Sigmoid colon (tissue), 3 donors: ENCODE measurements at regions not wholly inside any gene's neighbourhood (a gene's known extent, or its start where the extent isn't known, plus 50 kb on each side); places are given as distances from the start of the nearest gene placed in this dataset.

Experiments used
- POLR2A ChIP-seq, 2 donors: fragments of 450-650 bp; IDR thresholded peaks; one replicate each; pipeline ENCODE4 v1.6.1; 2016; ENCODE audit warnings: antibody characterized with exemption in 2 of 2, mild to moderate bottlenecking in 2 of 2, moderate library complexity in 2 of 2
- TF ChIP-seq, protein P1 (sequence below), 4 experiments: fragments of 450-650 bp in 3 of 4; fragments of 200-600 bp in 1 of 4; IDR thresholded peaks; one replicate each; pipeline ENCODE4 v1.5.1; 2016 to 2019; ENCODE audit warnings: antibody characterized with exemption in 4 of 4, mild to moderate bottlenecking in 3 of 4, moderate library complexity in 2 of 4

DNA sequence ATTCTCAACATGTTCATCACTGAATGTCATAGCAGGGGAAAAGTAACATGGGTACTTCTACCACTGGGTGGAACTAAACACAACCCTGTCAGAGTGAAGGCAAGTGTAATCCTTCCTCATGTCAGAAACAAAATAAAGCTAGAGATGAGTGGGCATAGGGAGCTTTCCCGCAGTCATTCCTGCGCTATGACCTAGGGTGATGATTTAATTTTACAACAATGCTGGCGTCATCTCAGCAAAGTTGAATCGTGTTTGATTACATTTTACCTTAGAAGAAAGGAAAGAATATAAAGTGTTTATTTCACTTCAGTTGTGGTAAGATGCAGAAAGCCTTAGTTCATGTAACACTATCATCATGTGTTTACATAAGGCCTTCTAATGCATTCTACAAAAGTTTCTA, 355.6 kb downstream of the METTL15 start:
- no peak for TF ChIP-seq POLR2A (IDR thresholded peaks at IDR 0.05)
- TF ChIP-seq, protein P1, sequence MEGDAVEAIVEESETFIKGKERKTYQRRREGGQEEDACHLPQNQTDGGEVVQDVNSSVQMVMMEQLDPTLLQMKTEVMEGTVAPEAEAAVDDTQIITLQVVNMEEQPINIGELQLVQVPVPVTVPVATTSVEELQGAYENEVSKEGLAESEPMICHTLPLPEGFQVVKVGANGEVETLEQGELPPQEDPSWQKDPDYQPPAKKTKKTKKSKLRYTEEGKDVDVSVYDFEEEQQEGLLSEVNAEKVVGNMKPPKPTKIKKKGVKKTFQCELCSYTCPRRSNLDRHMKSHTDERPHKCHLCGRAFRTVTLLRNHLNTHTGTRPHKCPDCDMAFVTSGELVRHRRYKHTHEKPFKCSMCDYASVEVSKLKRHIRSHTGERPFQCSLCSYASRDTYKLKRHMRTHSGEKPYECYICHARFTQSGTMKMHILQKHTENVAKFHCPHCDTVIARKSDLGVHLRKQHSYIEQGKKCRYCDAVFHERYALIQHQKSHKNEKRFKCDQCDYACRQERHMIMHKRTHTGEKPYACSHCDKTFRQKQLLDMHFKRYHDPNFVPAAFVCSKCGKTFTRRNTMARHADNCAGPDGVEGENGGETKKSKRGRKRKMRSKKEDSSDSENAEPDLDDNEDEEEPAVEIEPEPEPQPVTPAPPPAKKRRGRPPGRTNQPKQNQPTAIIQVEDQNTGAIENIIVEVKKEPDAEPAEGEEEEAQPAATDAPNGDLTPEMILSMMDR (IDR thresholded peaks at IDR 0.05): no peak
